GM12878 (cell line): ENCODE measurements at regions not wholly inside any gene's neighbourhood (a gene's known extent, or its start where the extent isn't known, plus 50 kb on each side); places are given as distances from the start of the nearest gene placed in this dataset.

Experiments used
- CTCF ChIP-seq, 3 experiments: IDR thresholded peaks in 2 of 3; conservative IDR thresholded peaks in 1 of 3; 2 replicates each; pipeline ENCODE4 v1.5.1; 2011; ENCODE audit warnings: low read depth in 3 of 3, low read length in 3 of 3, mild to moderate bottlenecking in 3 of 3, control low read depth in 2 of 3, moderate library complexity in 2 of 3, inconsistent platforms in 1 of 3, mixed read lengths in 1 of 3; ENCODE audit not compliant: control insufficient read depth in 2 of 3, insufficient read depth in 1 of 3; ENCODE audit errors: extremely low read depth in 1 of 3
- EZH2 ChIP-seq: IDR thresholded peaks from 2 replicates; pipeline ENCODE4 v1.6.1; 2012; ENCODE audit warnings: low read depth, mild to moderate bottlenecking, control low read depth, inconsistent platforms, low read length, borderline replicate concordance; ENCODE audit not compliant: control insufficient read depth
- POLR2AphosphoS5 ChIP-seq: IDR thresholded peaks from 2 replicates; pipeline ENCODE4 v1.6.1; 2011; ENCODE audit warnings: mild to moderate bottlenecking, low read length, inconsistent platforms
- ZBTB40 ChIP-seq: fragments of 450-650 bp; IDR thresholded peaks from 2 replicates; pipeline ENCODE4 v1.6.1; 2016; ENCODE audit warnings: mild to moderate bottlenecking, moderate library complexity, borderline replicate concordance
- ZZZ3 ChIP-seq: IDR thresholded peaks from 2 replicates; pipeline ENCODE4 v1.6.1; 2011; ENCODE audit warnings: low read depth; ENCODE audit not compliant: control insufficient read depth, insufficient read length

- TF ChIP-seq CTCF (IDR thresholded peaks at IDR 0.05 in 2 of 3, conservative IDR thresholded peaks at IDR 0.05 in 1 of 3; ENCODE audit: control insufficient read depth in 2 of 3, extremely low read depth in 1 of 3, insufficient read depth in 1 of 3, low read depth in 3 of 3, low read length in 3 of 3) (no peak), ZZZ3 (no peak), ZBTB40 (no peak), EZH2 (no peak), POLR2AphosphoS5 (no peak)
These were observed 462.2 kb upstream of the PABPC4L start for GRCh38 chr4:134663742-134664141.
